GM12878 (cell line): ENCODE measurements at regions not wholly inside any gene's neighbourhood (a gene's known extent, or its start where the extent isn't known, plus 50 kb on each side); places are given as distances from the start of the nearest gene placed in this dataset.

Experiments used
- ATAC-seq: fragments of 200-7000 bp; cut with Tn5 transposase; 3 replicates; pipeline ENCODE4 v1.9.1; 2020; ENCODE audit warnings: mild to moderate bottlenecking, moderate library complexity
- BruUV-seq: library from RNA; stranded (reverse); fragments of 400-500 nt; replicated peaks from 2 replicates; lab custom pipeline; 2021; lab: Mats Ljungman, UMichigan
- CTCF ChIA-PET: fragments of 300-600 bp; sonication (Branson Sonifier 250); formaldehyde crosslinking; extraction: SDS; loops from one replicate; lab custom pipeline; 2021; ENCODE audit warnings: inconsistent platforms; lab: Yijun Ruan, JAX
- POLR2A ChIA-PET: fragments of 350-600 bp; formaldehyde crosslinking; extraction: SDS; loops from one replicate; lab custom pipeline; 2021; ENCODE audit warnings: inconsistent platforms; lab: Charles Lee
- RAD21 ChIA-PET: fragments of 300-600 bp; sonication (Branson Sonifier 250); formaldehyde crosslinking; loops from one replicate; lab custom pipeline; 2023; ENCODE audit warnings: antibody characterized with exemption; ENCODE audit not compliant: unreplicated experiment; lab: Charles Lee
- SMC1A ChIA-PET: fragments of 300-600 bp; sonication (Branson Sonifier 250); formaldehyde crosslinking; loops from one replicate; lab custom pipeline; 2023; ENCODE audit not compliant: unreplicated experiment, uncharacterized antibody; lab: Charles Lee
- DNase-seq: peaks from one replicate; pipeline ENCODE4 v3.0.0-alpha.2; 2011; ENCODE audit warnings: low read depth, low spot score
- FAIRE-seq: peaks from 3 replicates; lab custom pipeline; 2011; peaks lifted over from hg19 to GRCh38; lab: Jason Lieb, UNC
- H2AFZ ChIP-seq: 2 replicates; pipeline ENCODE4 v1.6.0; 2011; ENCODE audit warnings: low read depth, low read length, control low read depth; ENCODE audit not compliant: control insufficient read depth
- H3K27ac ChIP-seq: 2 replicates; pipeline ENCODE4 v1.5.1; 2011; ENCODE audit warnings: control low read depth; ENCODE audit not compliant: control insufficient read depth, insufficient read depth
- H3K27me3 ChIP-seq, 2 experiments: replicated peaks in 1 of 2; 2 replicates each; pipeline versions ENCODE4 v1.6.0 to v1.6.1; 2011; ENCODE audit warnings: low read length in 1 of 2; ENCODE audit not compliant: control insufficient read depth in 2 of 2, insufficient read depth in 2 of 2
- H3K36me3 ChIP-seq, 2 experiments: 2 replicates each; pipeline ENCODE4 v1.5.1; 2011; ENCODE audit warnings: low read length in 1 of 2; ENCODE audit not compliant: control insufficient read depth in 2 of 2, insufficient read depth in 2 of 2
- H3K4me1 ChIP-seq: 2 replicates; pipeline ENCODE4 v1.6.1; 2011; ENCODE audit warnings: mild to moderate bottlenecking, low read length, moderate library complexity, mixed read lengths; ENCODE audit not compliant: control insufficient read depth, insufficient read depth
- H3K4me2 ChIP-seq: 2 replicates; pipeline ENCODE4 v1.6.0; 2011; ENCODE audit warnings: control low read depth; ENCODE audit not compliant: control insufficient read depth, insufficient read depth
- H3K4me3 ChIP-seq: fragments of 200-600 bp; sonication (generic); 2 replicates; pipeline ENCODE4 v1.5.1; 2016
- H3K79me2 ChIP-seq: 2 replicates; pipeline ENCODE4 v1.6.0; 2011; ENCODE audit warnings: low read length; ENCODE audit not compliant: control insufficient read depth, insufficient read depth
- H3K9ac ChIP-seq: 2 replicates; pipeline ENCODE4 v1.8.0; 2011; ENCODE audit warnings: low read length, control low read depth, mixed read lengths; ENCODE audit not compliant: control insufficient read depth, insufficient read depth
- H3K9me3 ChIP-seq: replicated peaks from 3 replicates; pipeline ENCODE4 v1.5.1; 2011; ENCODE audit warnings: mild to moderate bottlenecking, low read length; ENCODE audit not compliant: control insufficient read depth, insufficient read depth
- H4K20me1 ChIP-seq: 2 replicates; pipeline ENCODE4 v1.6.0; 2011; ENCODE audit not compliant: control insufficient read depth, insufficient read depth
- ATF7 ChIP-seq: fragments of 450-650 bp; IDR thresholded peaks from 2 replicates; pipeline ENCODE4 v1.6.1; 2016; ENCODE audit warnings: low read depth, mild to moderate bottlenecking
- CHD4 ChIP-seq: fragments of 200-600 bp; sonication (generic); IDR thresholded peaks from 2 replicates; pipeline ENCODE4 v1.6.1; 2016; ENCODE audit warnings: mild to moderate bottlenecking
- ESRRA ChIP-seq: IDR thresholded peaks from 2 replicates; pipeline ENCODE4 v1.6.1; 2012; ENCODE audit warnings: mild to moderate bottlenecking, low read length, improper control_type of control experiment
- FOXK2 ChIP-seq: fragments of 450-650 bp; IDR thresholded peaks from 2 replicates; pipeline ENCODE4 v1.6.1; 2017; ENCODE audit warnings: mild to moderate bottlenecking, moderate library complexity
- HCFC1 ChIP-seq: fragments of 150-350 bp; IDR thresholded peaks from 2 replicates; pipeline ENCODE4 v1.6.1; 2014; ENCODE audit warnings: low read length
- HDAC6 ChIP-seq: fragments of 200-600 bp; sonication (generic); IDR thresholded peaks from one replicate; pipeline ENCODE4 v1.8.0; 2017; ENCODE audit warnings: antibody characterized with exemption; ENCODE audit not compliant: unreplicated experiment
- NFXL1 ChIP-seq: fragments of 450-650 bp; IDR thresholded peaks from 2 replicates; pipeline ENCODE4 v1.6.1; 2017; ENCODE audit warnings: antibody characterized with exemption, mild to moderate bottlenecking, borderline replicate concordance
- RAD51 ChIP-seq: fragments of 450-650 bp; IDR thresholded peaks from 2 replicates; pipeline ENCODE4 v1.6.1; 2016; ENCODE audit warnings: moderate library complexity, mild to moderate bottlenecking, inconsistent platforms
- RELA ChIP-seq: fragments of 450-650 bp; IDR thresholded peaks from 2 replicates; pipeline ENCODE4 v1.8.0; 2014; ENCODE audit warnings: borderline replicate concordance; ENCODE audit not compliant: partially characterized antibody
- RUNX3 ChIP-seq: IDR thresholded peaks from 2 replicates; pipeline ENCODE4 v1.6.1; 2012; ENCODE audit warnings: low read length, inconsistent platforms
- ZNF217 ChIP-seq: fragments of 450-650 bp; IDR thresholded peaks from 2 replicates; pipeline ENCODE4 v1.6.1; 2017; ENCODE audit warnings: antibody characterized with exemption, mild to moderate bottlenecking
- ZNF274 ChIP-seq: IDR thresholded peaks from one replicate; pipeline ENCODE4 v1.8.0; 2011; ENCODE audit not compliant: insufficient read length, insufficient read depth
- WGBS: methylation state at CpG from one replicate; pipeline ENCODE4 v1.1.6; 2016; ENCODE audit warnings: low lambda C conversion rate; ENCODE audit not compliant: insufficient replicate concordance, insufficient coverage; ENCODE audit errors: missing lambda C conversion rate; 5-methylcytosine and 5-hydroxymethylcytosine counted together
- in situ Hi-C: fragments of 300-500 bp; cut with MboI; formaldehyde crosslinking; loops from 9 replicates; pipeline ENCODE4 v1.14.3; 2018; ENCODE audit warnings: mixed read lengths
- intact Hi-C: fragments of 100-400 bp; cut with micrococcal nuclease; formaldehyde crosslinking; loops from one replicate; pipeline ENCODE4 v1.14.2; 2022; ENCODE audit not compliant: unreplicated experiment
- TF ChIP-seq, protein P1 (sequence below): fragments of 450-650 bp; IDR thresholded peaks from 2 replicates; pipeline ENCODE4 v1.6.1; 2017; ENCODE audit warnings: borderline replicate concordance
- TF ChIP-seq, protein P2 (sequence below): IDR thresholded peaks from 2 replicates; pipeline ENCODE4 v1.6.1; 2012; ENCODE audit warnings: low read depth, low read length, improper control_type of control experiment
- TF ChIP-seq, protein P3 (sequence below): IDR thresholded peaks from 2 replicates; pipeline ENCODE4 v1.6.1; 2012; ENCODE audit warnings: low read depth, low read length, improper control_type of control experiment

DNA sequence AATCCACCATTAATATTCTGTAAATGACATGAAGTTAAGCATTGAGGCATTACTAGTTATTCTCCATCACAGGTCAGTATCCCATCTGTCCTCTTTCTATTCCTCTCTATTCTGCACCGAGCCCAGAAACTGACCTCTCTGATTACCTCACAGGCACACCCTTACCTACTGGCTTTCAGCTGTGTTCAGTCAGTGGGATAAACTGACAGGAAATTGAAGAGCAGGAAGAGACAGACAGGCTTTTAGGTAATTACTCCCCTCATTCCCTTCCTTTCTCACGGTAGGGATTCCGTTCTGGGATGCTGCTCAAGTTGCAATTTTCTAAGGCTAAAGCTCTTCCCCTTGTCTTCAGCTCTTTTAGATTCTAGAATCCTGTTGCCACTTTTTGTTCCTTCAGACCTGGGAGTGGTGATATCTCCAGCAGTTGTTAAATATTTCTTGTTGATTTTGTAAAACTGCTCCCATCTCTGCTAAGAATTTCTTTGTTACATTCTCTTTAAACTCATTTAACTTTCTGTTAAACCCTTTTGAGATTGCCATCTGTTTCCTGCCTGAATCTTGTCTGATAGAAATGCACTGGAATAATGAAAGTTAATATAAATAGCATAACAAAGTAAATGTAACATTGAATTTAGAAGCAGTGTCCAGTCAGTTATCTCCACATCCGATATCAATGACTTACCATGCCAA is 1063.4 kb downstream of the PLA2G4A start:
- ChIA-PET CTCF (no interaction called here), SMC1A (no interaction called here), RAD21 (no interaction called here), POLR2A (no interaction called here)
- H3K27me3 ChIP-seq = no peaks in the 10 kb centered on the region
- no peak overlapping the region for H3K4me2 ChIP-seq
- no peak overlapping the region for H3K4me3 ChIP-seq
- H3K27ac ChIP-seq = no peak overlapping the region
- DNase-seq (no peak), FAIRE-seq (no peak), ATAC-seq (no peak)
- in situ Hi-C loops (no loop called here), intact Hi-C loops (no loop called here)
- no peaks in the 10 kb centered on the region for H3K9me3 ChIP-seq
- BruUV-seq = no TSS peak
- no peak overlapping the region for H2AFZ ChIP-seq
- WGBS = 0% methylated on average over 4 of the region's 4 CpGs
- no peaks in the 10 kb centered on the region for H3K79me2 ChIP-seq
- no peaks in the 10 kb centered on the region for H4K20me1 ChIP-seq
- TF ChIP-seq ATF7 (no peak), HCFC1 (no peak), CHD4 (no peak), HDAC6 (no peak), RELA (no peak), ZNF274 (no peak), RAD51 (no peak), ESRRA (no peak), NFXL1 (no peak), FOXK2 (no peak), RUNX3 (no peak), ZNF217 (no peak)
- TF ChIP-seq, protein P1, sequence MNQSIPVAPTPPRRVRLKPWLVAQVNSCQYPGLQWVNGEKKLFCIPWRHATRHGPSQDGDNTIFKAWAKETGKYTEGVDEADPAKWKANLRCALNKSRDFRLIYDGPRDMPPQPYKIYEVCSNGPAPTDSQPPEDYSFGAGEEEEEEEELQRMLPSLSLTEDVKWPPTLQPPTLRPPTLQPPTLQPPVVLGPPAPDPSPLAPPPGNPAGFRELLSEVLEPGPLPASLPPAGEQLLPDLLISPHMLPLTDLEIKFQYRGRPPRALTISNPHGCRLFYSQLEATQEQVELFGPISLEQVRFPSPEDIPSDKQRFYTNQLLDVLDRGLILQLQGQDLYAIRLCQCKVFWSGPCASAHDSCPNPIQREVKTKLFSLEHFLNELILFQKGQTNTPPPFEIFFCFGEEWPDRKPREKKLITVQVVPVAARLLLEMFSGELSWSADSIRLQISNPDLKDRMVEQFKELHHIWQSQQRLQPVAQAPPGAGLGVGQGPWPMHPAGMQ = no peak
- TF ChIP-seq, protein P2, sequence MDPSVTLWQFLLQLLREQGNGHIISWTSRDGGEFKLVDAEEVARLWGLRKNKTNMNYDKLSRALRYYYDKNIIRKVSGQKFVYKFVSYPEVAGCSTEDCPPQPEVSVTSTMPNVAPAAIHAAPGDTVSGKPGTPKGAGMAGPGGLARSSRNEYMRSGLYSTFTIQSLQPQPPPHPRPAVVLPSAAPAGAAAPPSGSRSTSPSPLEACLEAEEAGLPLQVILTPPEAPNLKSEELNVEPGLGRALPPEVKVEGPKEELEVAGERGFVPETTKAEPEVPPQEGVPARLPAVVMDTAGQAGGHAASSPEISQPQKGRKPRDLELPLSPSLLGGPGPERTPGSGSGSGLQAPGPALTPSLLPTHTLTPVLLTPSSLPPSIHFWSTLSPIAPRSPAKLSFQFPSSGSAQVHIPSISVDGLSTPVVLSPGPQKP = no peak
- TF ChIP-seq, protein P3, sequence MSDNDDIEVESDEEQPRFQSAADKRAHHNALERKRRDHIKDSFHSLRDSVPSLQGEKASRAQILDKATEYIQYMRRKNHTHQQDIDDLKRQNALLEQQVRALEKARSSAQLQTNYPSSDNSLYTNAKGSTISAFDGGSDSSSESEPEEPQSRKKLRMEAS = no peak
- no peak overlapping the region for H3K9ac ChIP-seq
- H3K36me3 ChIP-seq = no peaks in the 10 kb centered on the region
- H3K4me1 ChIP-seq = no peaks in the 10 kb centered on the region
